Panc1 (cell line): ENCODE measurements at regions not wholly inside any gene's neighbourhood (a gene's known extent, or its start where the extent isn't known, plus 50 kb on each side); places are given as distances from the start of the nearest gene placed in this dataset.

Source experiments
- ATAC-seq: fragments of 200-7000 bp; cut with Tn5 transposase; 2 replicates; pipeline ENCODE4 v1.9.1; 2020; ENCODE audit warnings: mild to moderate bottlenecking, moderate library complexity
- BruUV-seq: library from RNA; stranded (reverse); fragments of 400-500 nt; replicated peaks from 2 replicates; lab custom pipeline; 2021; lab: Mats Ljungman, UMichigan
- CTCF ChIA-PET: fragments of 300-600 bp; sonication (Branson Sonifier 250); formaldehyde crosslinking; loops from one replicate; lab custom pipeline; 2022; ENCODE audit warnings: antibody characterized with exemption; lab: Charles Lee
- POLR2A ChIA-PET: fragments of 300-600 bp; sonication (Branson Sonifier 250); formaldehyde crosslinking; loops from one replicate; lab custom pipeline; 2022; ENCODE audit warnings: antibody characterized with exemption; lab: Charles Lee
- DNase-seq: peaks from one replicate; pipeline ENCODE4 v3.0.0-alpha.2; 2010; ENCODE audit warnings: low read depth, low spot score
- H3K27ac ChIP-seq: 2 replicates; pipeline ENCODE4 v1.5.1; 2011; ENCODE audit warnings: mild to moderate bottlenecking, low read length, inconsistent platforms
- H3K27me3 ChIP-seq: fragments of 200-500 bp; sonication (Bioruptor generic); 2 replicates; pipeline ENCODE4 v1.6.0; 2014; ENCODE audit warnings: low read length, inconsistent platforms; ENCODE audit not compliant: control insufficient read depth, insufficient read depth
- H3K36me3 ChIP-seq: fragments of 200-500 bp; sonication (Bioruptor generic); 2 replicates; pipeline ENCODE4 v1.5.1; 2014; ENCODE audit warnings: inconsistent platforms, mild to moderate bottlenecking, low read length, moderate library complexity; ENCODE audit not compliant: control insufficient read depth, insufficient read depth
- H3K4me1 ChIP-seq: 2 replicates; pipeline ENCODE4 v1.5.1; 2011; ENCODE audit warnings: inconsistent platforms, mild to moderate bottlenecking, low read length, moderate library complexity; ENCODE audit not compliant: control insufficient read depth, insufficient read depth
- H3K4me3 ChIP-seq, 2 experiments: 2 replicates each; pipeline ENCODE4 v1.5.1; 2011 to 2012; ENCODE audit warnings: low read depth in 2 of 2, low read length in 2 of 2, mild to moderate bottlenecking in 2 of 2, inconsistent platforms in 1 of 2, moderate library complexity in 1 of 2
- H3K9me3 ChIP-seq: fragments of 200-500 bp; sonication (Bioruptor generic); 2 replicates; pipeline ENCODE4 v1.5.1; 2014; ENCODE audit warnings: low read depth, mild to moderate bottlenecking, inconsistent platforms, low read length, moderate library complexity; ENCODE audit not compliant: control insufficient read depth, insufficient read depth
- POLR2AphosphoS5 ChIP-seq: IDR thresholded peaks from 2 replicates; pipeline ENCODE4 v1.6.1; 2012; ENCODE audit warnings: mild to moderate bottlenecking, low read depth, low read length, moderate library complexity
- SIN3A ChIP-seq: IDR thresholded peaks from 2 replicates; pipeline ENCODE4 v1.6.1; 2012; ENCODE audit warnings: low read depth, mild to moderate bottlenecking, low read length, moderate library complexity, borderline replicate concordance; ENCODE audit not compliant: insufficient read depth
- TCF7L2 ChIP-seq: IDR thresholded peaks from 2 replicates; pipeline ENCODE4 v1.6.1; 2011; ENCODE audit warnings: mild to moderate bottlenecking, low read depth, low read length, inconsistent platforms
- in situ Hi-C: cut with HindIII; loops from 2 replicates; pipeline ENCODE4 v1.10.0; 2016; ENCODE audit warnings: low sequenced_read_pairs, low pct_unique_long_range_greater_than_20kb
- intact Hi-C: fragments of 100-400 bp; cut with micrococcal nuclease; formaldehyde crosslinking; loops from one replicate; pipeline ENCODE4 v1.10.0; 2022; ENCODE audit not compliant: unreplicated experiment
- TF ChIP-seq, protein P1 (sequence below), 2 experiments: IDR thresholded peaks; 2 replicates each; pipeline ENCODE4 v1.6.1; 2011 to 2012; ENCODE audit warnings: low read depth in 2 of 2, control low read depth in 1 of 2, low read length in 1 of 2, mild to moderate bottlenecking in 1 of 2, moderate library complexity in 1 of 2; ENCODE audit not compliant: insufficient read depth in 1 of 2
- TF ChIP-seq, protein P2 (sequence below): fragments of 450-650 bp; IDR thresholded peaks from 2 replicates; pipeline ENCODE4 v1.5.1; 2017; ENCODE audit warnings: mild to moderate bottlenecking

DNA sequence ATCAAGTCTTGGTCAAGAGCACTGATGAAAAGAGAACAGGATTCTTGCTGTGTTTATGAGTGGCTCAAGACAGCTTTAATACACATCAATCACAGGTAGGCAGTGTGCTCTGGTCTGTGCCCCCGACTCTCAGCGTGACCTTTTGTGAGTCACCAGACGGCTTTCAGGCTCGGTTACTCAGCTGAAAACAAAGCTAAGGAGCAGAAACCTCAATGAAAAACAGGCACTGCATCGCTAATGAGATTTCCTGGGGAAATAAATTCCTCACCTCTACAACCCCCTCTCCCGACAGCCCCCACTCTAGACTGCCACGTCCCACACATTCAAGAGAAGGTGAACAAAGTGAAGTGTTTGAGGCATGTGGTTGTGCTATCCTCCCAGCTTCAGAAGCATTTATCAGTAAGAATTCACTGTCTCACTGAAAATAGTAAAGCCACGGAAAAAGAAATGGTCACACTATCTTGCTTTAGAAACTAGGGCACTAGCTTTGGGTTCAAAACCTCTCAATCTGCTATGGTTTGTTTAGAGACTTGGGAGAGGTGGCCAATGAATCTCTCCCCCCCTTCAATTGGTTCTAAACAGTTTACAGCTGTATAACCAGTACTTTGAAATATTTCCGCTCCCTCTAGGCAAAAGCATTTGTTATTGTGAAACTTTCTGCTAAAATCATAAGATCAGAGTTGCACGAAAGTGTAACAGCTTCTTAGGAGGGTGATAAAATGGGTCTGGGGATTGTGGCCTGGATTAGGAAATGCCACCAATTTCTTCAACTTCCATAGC lies 199.5 kb upstream of the PMFBP1 start:
- Histone ChIP-seq H3K4me3 (no peak overlapping the region), H3K36me3 (no peaks in the 10 kb centered on the region), H3K27me3 (no peaks in the 10 kb centered on the region), H3K9me3 (no peaks in the 10 kb centered on the region), H3K27ac (no peak overlapping the region), H3K4me1 (no peaks in the 10 kb centered on the region)
- no TSS peak for BruUV-seq
- TF ChIP-seq, protein P1, sequence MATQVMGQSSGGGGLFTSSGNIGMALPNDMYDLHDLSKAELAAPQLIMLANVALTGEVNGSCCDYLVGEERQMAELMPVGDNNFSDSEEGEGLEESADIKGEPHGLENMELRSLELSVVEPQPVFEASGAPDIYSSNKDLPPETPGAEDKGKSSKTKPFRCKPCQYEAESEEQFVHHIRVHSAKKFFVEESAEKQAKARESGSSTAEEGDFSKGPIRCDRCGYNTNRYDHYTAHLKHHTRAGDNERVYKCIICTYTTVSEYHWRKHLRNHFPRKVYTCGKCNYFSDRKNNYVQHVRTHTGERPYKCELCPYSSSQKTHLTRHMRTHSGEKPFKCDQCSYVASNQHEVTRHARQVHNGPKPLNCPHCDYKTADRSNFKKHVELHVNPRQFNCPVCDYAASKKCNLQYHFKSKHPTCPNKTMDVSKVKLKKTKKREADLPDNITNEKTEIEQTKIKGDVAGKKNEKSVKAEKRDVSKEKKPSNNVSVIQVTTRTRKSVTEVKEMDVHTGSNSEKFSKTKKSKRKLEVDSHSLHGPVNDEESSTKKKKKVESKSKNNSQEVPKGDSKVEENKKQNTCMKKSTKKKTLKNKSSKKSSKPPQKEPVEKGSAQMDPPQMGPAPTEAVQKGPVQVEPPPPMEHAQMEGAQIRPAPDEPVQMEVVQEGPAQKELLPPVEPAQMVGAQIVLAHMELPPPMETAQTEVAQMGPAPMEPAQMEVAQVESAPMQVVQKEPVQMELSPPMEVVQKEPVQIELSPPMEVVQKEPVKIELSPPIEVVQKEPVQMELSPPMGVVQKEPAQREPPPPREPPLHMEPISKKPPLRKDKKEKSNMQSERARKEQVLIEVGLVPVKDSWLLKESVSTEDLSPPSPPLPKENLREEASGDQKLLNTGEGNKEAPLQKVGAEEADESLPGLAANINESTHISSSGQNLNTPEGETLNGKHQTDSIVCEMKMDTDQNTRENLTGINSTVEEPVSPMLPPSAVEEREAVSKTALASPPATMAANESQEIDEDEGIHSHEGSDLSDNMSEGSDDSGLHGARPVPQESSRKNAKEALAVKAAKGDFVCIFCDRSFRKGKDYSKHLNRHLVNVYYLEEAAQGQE (IDR thresholded peaks at IDR 0.05; ENCODE audit: insufficient read depth in 1 of 2, low read depth in 2 of 2, low read length in 1 of 2), result no peak
- peak; percentile 40; the same call in 1 of the 2 replicates for TF ChIP-seq TCF7L2
- intact Hi-C loops, result no loop called here
- CTCF ChIA-PET, result no interaction called here
- ATAC-seq (no peak), DNase-seq (no peak)
- POLR2A ChIA-PET, result no interaction called here
- in situ Hi-C loops, result no loop called here

DNA sequence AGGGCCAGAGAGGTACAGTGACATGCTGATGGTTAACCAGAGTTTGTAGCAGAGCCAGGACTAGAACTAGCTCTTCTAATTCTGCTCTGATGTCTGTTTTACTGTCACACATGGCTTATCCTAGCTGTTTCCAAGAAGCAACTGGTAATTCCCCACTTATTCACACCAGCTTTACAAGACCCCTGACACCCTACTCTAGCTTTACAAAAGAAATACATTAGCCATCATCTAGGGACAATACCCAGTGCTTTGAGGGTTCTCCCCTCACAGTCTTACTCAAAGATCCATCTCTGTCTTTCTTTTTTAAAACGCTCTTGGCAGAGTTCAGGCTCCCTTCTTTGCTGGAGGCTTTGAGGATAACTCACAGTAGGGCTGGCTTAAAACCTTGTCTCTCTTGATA lies 197.3 kb upstream of the PMFBP1 start:
- CTCF ChIA-PET, result interaction anchor here (0.5 kb wide), 1 partner anchor 63 kb away, joined by 3 read pairs; no protein-coding TSS in a partner anchor
- Histone ChIP-seq H3K36me3 (no peaks in the 10 kb centered on the region), H3K4me1 (no peaks in the 10 kb centered on the region), H3K4me3 (no peak overlapping the region), H3K9me3 (no peaks in the 10 kb centered on the region), H3K27ac (no peak overlapping the region), H3K27me3 (no peaks in the 10 kb centered on the region)
- ATAC-seq (no peak), DNase-seq (no peak)
- POLR2A ChIA-PET, result no interaction called here
- intact Hi-C loops (no loop called here), in situ Hi-C loops (no loop called here)
- TF ChIP-seq TCF7L2 (no peak), SIN3A (no peak), POLR2AphosphoS5 (no peak)
- TF ChIP-seq, protein P1 (IDR thresholded peaks at IDR 0.05; ENCODE audit: insufficient read depth in 1 of 2, low read depth in 2 of 2, low read length in 1 of 2), result no peak
- TF ChIP-seq, protein P2, sequence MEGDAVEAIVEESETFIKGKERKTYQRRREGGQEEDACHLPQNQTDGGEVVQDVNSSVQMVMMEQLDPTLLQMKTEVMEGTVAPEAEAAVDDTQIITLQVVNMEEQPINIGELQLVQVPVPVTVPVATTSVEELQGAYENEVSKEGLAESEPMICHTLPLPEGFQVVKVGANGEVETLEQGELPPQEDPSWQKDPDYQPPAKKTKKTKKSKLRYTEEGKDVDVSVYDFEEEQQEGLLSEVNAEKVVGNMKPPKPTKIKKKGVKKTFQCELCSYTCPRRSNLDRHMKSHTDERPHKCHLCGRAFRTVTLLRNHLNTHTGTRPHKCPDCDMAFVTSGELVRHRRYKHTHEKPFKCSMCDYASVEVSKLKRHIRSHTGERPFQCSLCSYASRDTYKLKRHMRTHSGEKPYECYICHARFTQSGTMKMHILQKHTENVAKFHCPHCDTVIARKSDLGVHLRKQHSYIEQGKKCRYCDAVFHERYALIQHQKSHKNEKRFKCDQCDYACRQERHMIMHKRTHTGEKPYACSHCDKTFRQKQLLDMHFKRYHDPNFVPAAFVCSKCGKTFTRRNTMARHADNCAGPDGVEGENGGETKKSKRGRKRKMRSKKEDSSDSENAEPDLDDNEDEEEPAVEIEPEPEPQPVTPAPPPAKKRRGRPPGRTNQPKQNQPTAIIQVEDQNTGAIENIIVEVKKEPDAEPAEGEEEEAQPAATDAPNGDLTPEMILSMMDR, result no peak
- no TSS peak for BruUV-seq
